Testis (tissue), 2 donors: ENCODE measurements at regions not wholly inside any gene's neighbourhood (a gene's known extent, or its start where the extent isn't known, plus 50 kb on each side); places are given as distances from the start of the nearest gene placed in this dataset.

Experiments
- DNase-seq: peaks from one replicate; pipeline ENCODE4 v3.0.0-alpha.2; 2019
- H3K27ac ChIP-seq, 2 donors: fragments of 200-600 bp; sonication (generic); one replicate each; pipeline ENCODE4 v1.5.1; 2019
- H3K27me3 ChIP-seq: fragments of 200-600 bp; sonication (generic); one replicate; pipeline ENCODE4 v1.5.1; 2019
- H3K36me3 ChIP-seq: fragments of 200-600 bp; sonication (generic); one replicate; pipeline ENCODE4 v1.5.1; 2017; ENCODE audit warnings: low read depth; ENCODE audit errors: missing control alignments
- H3K4me1 ChIP-seq: fragments of 200-600 bp; sonication (generic); one replicate; pipeline ENCODE4 v1.5.1; 2019
- H3K4me3 ChIP-seq, 2 donors: fragments of 200-600 bp; sonication (generic); one replicate each; pipeline ENCODE4 v1.5.1; 2017 to 2019
- H3K9me3 ChIP-seq: fragments of 200-600 bp; sonication (generic); one replicate; pipeline ENCODE4 v1.5.1; 2017
- CTCF ChIP-seq, 3 experiments: fragments of 450-650 bp in 2 of 3; fragments of 200-600 bp in 1 of 3; sonication (generic) in 1 of 3; IDR thresholded peaks; one replicate each; pipeline ENCODE4 v1.5.1; 2016 to 2019; ENCODE audit warnings: antibody characterized with exemption in 3 of 3, mild to moderate bottlenecking in 2 of 3, moderate library complexity in 1 of 3
- POLR2A ChIP-seq: fragments of 450-650 bp; IDR thresholded peaks from one replicate; pipeline ENCODE4 v1.6.1; 2017; ENCODE audit warnings: antibody characterized with exemption, mild to moderate bottlenecking, moderate library complexity
- WGBS, 2 donors: methylation state at CpG; one replicate each; pipeline ENCODE4 v1.1.5; 2018; 5-methylcytosine and 5-hydroxymethylcytosine counted together
- intact Hi-C: fragments of 100-400 bp; cut with DNase I; formaldehyde crosslinking; loops from one replicate; pipeline ENCODE4 v1.15.1; 2023; ENCODE audit warnings: low total_unique reads

- Histone ChIP-seq H3K4me1 (no peaks in the 10 kb centered on the region), H3K9me3 (no peaks in the 10 kb centered on the region), H3K36me3 (no peaks in the 10 kb centered on the region), H3K4me3 (no peak overlapping the region), H3K27ac (no peak overlapping the region), H3K27me3 (no peaks in the 10 kb centered on the region)
- 82 to 96% methylated on average over 2 of the region's 2 CpGs for WGBS, 2 donors
- intact Hi-C loops, result no loop called here
- no peak for DNase-seq
- TF ChIP-seq CTCF (IDR thresholded peaks at IDR 0.05) (no peak), POLR2A (no peak)
These were observed 91.0 kb upstream of the TAS2R1 start for GRCh38 chr5:9721161-9721560.

GRCh38 chr5:9720361-9720760, 90.2 kb upstream of the TAS2R1 start:
- Histone ChIP-seq H3K27ac (no peak overlapping the region), H3K9me3 (no peaks in the 10 kb centered on the region), H3K4me3 (no peak overlapping the region), H3K4me1 (no peaks in the 10 kb centered on the region), H3K27me3 (no peaks in the 10 kb centered on the region), H3K36me3 (no peaks in the 10 kb centered on the region)
- 77 to 78% methylated on average over 5 of the region's 5 CpGs for WGBS, 2 donors
- DNase-seq, result no peak
- intact Hi-C loops, result no loop called here
- TF ChIP-seq CTCF (IDR thresholded peaks at IDR 0.05), result no peak
- TF ChIP-seq POLR2A, result no peak

GRCh38 chr5:9716838-9717281, 86.7 kb upstream of the TAS2R1 start:
- no peaks in the 10 kb centered on the region for H3K36me3 ChIP-seq
- intact Hi-C loops, result no loop called here
- DNase-seq, result no peak
- H3K27ac ChIP-seq, result no peak overlapping the region
- no peaks in the 10 kb centered on the region for H3K9me3 ChIP-seq
- no peaks in the 10 kb centered on the region for H3K27me3 ChIP-seq
- no peak for TF ChIP-seq CTCF (IDR thresholded peaks at IDR 0.05)
- TF ChIP-seq POLR2A, result no peak
- WGBS, 2 donors, result 55 to 56% methylated on average over 4 to 5 of the region's 5 CpGs
- no peak overlapping the region for H3K4me3 ChIP-seq
- H3K4me1 ChIP-seq, result no peaks in the 10 kb centered on the region

GRCh38 chr5:9715891-9716335, 85.8 kb upstream of the TAS2R1 start:
- no peaks in the 10 kb centered on the region for H3K27me3 ChIP-seq
- 49 to 60% methylated on average over 5 of the region's 5 CpGs for WGBS, 2 donors

More at GRCh38 chr5:9715891-9716335, 85.8 kb upstream of the TAS2R1 start:
- H3K4me3 ChIP-seq, result no peak overlapping the region
- no peaks in the 10 kb centered on the region for H3K36me3 ChIP-seq
- no peaks in the 10 kb centered on the region for H3K9me3 ChIP-seq
- TF ChIP-seq POLR2A (no peak), CTCF (IDR thresholded peaks at IDR 0.05) (no peak)
- no peak for DNase-seq
- no peak overlapping the region for H3K27ac ChIP-seq
- no peaks in the 10 kb centered on the region for H3K4me1 ChIP-seq
- intact Hi-C loops, result no loop called here
